ENCODE measurements at regions not wholly inside any gene's neighbourhood (a gene's known extent, or its start where the extent isn't known, plus 50 kb on each side); places are given as distances from the start of the nearest gene placed in this dataset.

- no peak for DNase-seq (ENCODE audit: extremely low read depth, low read depth)
- TF ChIP-seq CTCF (IDR thresholded peaks at IDR 0.05; ENCODE audit: low read depth, low read length): no peak
Measured at GRCh38 chr7:41185851-41186250, 517.0 kb downstream of the INHBA start.

- no peak for DNase-seq (ENCODE audit: extremely low read depth, low read depth)
- no peak for TF ChIP-seq CTCF (IDR thresholded peaks at IDR 0.05; ENCODE audit: low read depth, low read length)
Measured at GRCh38 chr7:41183741-41184140, 519.1 kb downstream of the INHBA start.

GRCh38 chr7:41182782-41183181 lies 520.1 kb downstream of the INHBA start:
- TF ChIP-seq CTCF (IDR thresholded peaks at IDR 0.05; ENCODE audit: low read depth, low read length): no peak

GRCh38 chr7:41175435-41175834 lies 527.5 kb downstream of the INHBA start:
- DNase-seq (ENCODE audit: extremely low read depth, low read depth): no peak
- TF ChIP-seq CTCF (IDR thresholded peaks at IDR 0.05; ENCODE audit: low read depth, low read length): no peak

More at GRCh38 chr7:41182782-41183181, 520.1 kb downstream of the INHBA start:
- DNase-seq (ENCODE audit: extremely low read depth, low read depth): no peak

- TF ChIP-seq CTCF (IDR thresholded peaks at IDR 0.05; ENCODE audit: low read depth, low read length): no peak
- DNase-seq (ENCODE audit: extremely low read depth, low read depth): no peak
Measured at GRCh38 chr7:41174521-41174920, 528.4 kb downstream of the INHBA start.

GRCh38 chr7:41170466-41170865 lies 532.4 kb downstream of the INHBA start:
- no peak for TF ChIP-seq CTCF (IDR thresholded peaks at IDR 0.05; ENCODE audit: low read depth, low read length)
- DNase-seq (ENCODE audit: extremely low read depth, low read depth): no peak

- TF ChIP-seq CTCF (IDR thresholded peaks at IDR 0.05; ENCODE audit: low read depth, low read length): no peak
- no peak for DNase-seq (ENCODE audit: extremely low read depth, low read depth)
Measured at GRCh38 chr7:41169317-41169716, 533.6 kb downstream of the INHBA start.
